Heart right ventricle (tissue), 16 donors: ENCODE measurements at regions not wholly inside any gene's neighbourhood (a gene's known extent, or its start where the extent isn't known, plus 50 kb on each side); places are given as distances from the start of the nearest gene placed in this dataset.
"Not testable (repeated sequence)": the region's sequence is repeated elsewhere in the genome, so short reads cannot be mapped to it uniquely, and the experiment has no call there.

Source experiments
- ATAC-seq, 8 donors: fragments of 200-7000 bp; cut with Tn5 transposase; one replicate each; pipeline ENCODE4 v1.9.1; 2020; ENCODE audit warnings: mild to moderate bottlenecking in 8 of 8, moderate library complexity in 8 of 8, moderate number of reproducible peaks in 1 of 8
- DNase-seq, 2 donors: peaks; one replicate each; pipeline ENCODE4 v3.0.0-alpha.2; 2020
- H3K27ac ChIP-seq, 10 donors: fragments of 200-600 bp; sonication (generic) in 2 of 10; one replicate each; pipeline versions ENCODE4 v1.5.0 to v1.8.0; 2020 to 2022; ENCODE audit warnings: mild to moderate bottlenecking in 3 of 10
- H3K27me3 ChIP-seq, 7 donors: fragments of 200-600 bp; one replicate each; pipeline ENCODE4 v1.8.0; 2021 to 2022; ENCODE audit warnings: mild to moderate bottlenecking in 2 of 7
- H3K36me3 ChIP-seq, 9 donors: fragments of 200-600 bp; sonication (generic) in 1 of 9; one replicate each; pipeline versions ENCODE4 v1.5.0 to v1.8.0; 2020 to 2022; ENCODE audit warnings: mild to moderate bottlenecking in 2 of 9
- H3K4me1 ChIP-seq, 9 donors: fragments of 200-600 bp; sonication (generic) in 1 of 9; one replicate each; pipeline versions ENCODE4 v1.5.0 to v1.8.0; 2020 to 2022; ENCODE audit warnings: mild to moderate bottlenecking in 4 of 9
- H3K4me3 ChIP-seq, 10 donors: fragments of 200-600 bp; sonication (generic) in 2 of 10; one replicate each; pipeline versions ENCODE4 v1.5.0 to v1.8.0; 2020 to 2022; ENCODE audit warnings: mild to moderate bottlenecking in 7 of 10, moderate library complexity in 2 of 10
- H3K9me3 ChIP-seq, 11 donors: fragments of 200-600 bp in 10 of 11; sonication (generic) in 2 of 11; one replicate each; pipeline versions ENCODE4 v1.5.0 to v1.8.0; 2013 to 2022; ENCODE audit warnings: mild to moderate bottlenecking in 2 of 11, control low read depth in 1 of 11, moderate library complexity in 1 of 11
- WGBS, 2 donors: extraction: QIAGEN DNeasy Blood & Tissue Kit; methylation state at CpG; one replicate each; pipeline ENCODE4 v1.1.7; 2013; ENCODE audit warnings: inconsistent platforms in 1 of 2; 5-methylcytosine and 5-hydroxymethylcytosine counted together
- intact Hi-C, 10 donors: fragments of 100-400 bp; cut with DNase I; formaldehyde crosslinking; loops; one replicate each; pipeline versions ENCODE4 v1.11.1 to v1.14.2; 2022
- TF ChIP-seq, protein P1 (sequence below), 9 donors: fragments of 200-600 bp; sonication (generic) in 2 of 9; IDR thresholded peaks; one replicate each; pipeline versions ENCODE4 v1.5.0 to v1.8.0; 2021 to 2022; ENCODE audit warnings: antibody characterized with exemption in 9 of 9, mild to moderate bottlenecking in 5 of 9, moderate library complexity in 1 of 9
- donor health status: Arrhythmogenic right ventricular cardiomyopathy.
- donor health status: ischemic (EF 13 %, LVEDD 7.1; RV severe dilation, severe dysfunction).
- donor health status: healthy with polysubstance abuse.
- donor health status: DM: no; HTN: yes; CAD: no.
- donor health status: DM: no; HTN: no; CAD: no.
- donor health status: ischemic (EF 25% LVEDD 6.9; RV normal size, moderate dysfunction).
- donor health status: ischemic (EF 25% LVEDD 5.7; RV mildly dilated, moderate dysfunction).
- donor health status: healthy.
- donor health status: DM: yes; HTN: yes; CAD: no.
- donor health status: Ischemic cardiomyopathy.
- donor health status: ischemic (EF 35%, LVEDD 5.7; RV mildly dilated, moderate dysfunction).
- donor health status: nonischemic (EF 11% LVEDD 7.7; RV severe dilation, severe dysfunction).
- donor health status: DM: yes; HTN: yes; CAD: no.
- donor health status: PGD.
- donor health status: ischemic (EF 29% LVEDD 5.4; RV normal size, mild dysfunction).
- donor health status: nonischemic (EF 23%, LVEDD 6.1; RV moderate dilation, normal function).

DNA sequence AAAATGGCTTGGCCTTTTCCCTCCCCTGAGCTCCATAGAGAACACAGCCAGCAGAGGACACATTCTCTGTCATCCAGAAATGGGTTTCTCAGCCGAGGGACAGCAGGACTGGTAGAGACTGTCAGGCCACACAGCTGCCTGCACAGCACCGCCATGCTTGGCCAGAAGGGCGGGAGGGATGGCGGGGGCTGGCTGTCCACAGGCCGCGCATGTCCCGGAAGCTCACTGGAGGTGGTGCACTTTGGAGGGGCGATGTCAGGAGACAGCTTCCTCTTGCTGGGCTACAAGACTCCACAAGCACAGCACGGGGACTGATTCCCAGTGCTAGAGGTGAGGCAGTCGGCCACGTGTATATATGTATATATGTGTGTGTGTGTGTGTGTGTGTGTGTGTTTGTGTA, 125.3 kb downstream of the GOLGA6L4 start:
- H3K9me3 ChIP-seq, H3K36me3 ChIP-seq, intact Hi-C loops, H3K4me1 ChIP-seq, H3K27me3 ChIP-seq, H3K27ac ChIP-seq, H3K4me3 ChIP-seq, ATAC-seq, DNase-seq: not testable (repeated sequence)
- 93% methylated on average over 3 of the region's 11 CpGs; no CpG with 5 or more reads in 1 of the 2 donors for WGBS, 2 donors

DNA sequence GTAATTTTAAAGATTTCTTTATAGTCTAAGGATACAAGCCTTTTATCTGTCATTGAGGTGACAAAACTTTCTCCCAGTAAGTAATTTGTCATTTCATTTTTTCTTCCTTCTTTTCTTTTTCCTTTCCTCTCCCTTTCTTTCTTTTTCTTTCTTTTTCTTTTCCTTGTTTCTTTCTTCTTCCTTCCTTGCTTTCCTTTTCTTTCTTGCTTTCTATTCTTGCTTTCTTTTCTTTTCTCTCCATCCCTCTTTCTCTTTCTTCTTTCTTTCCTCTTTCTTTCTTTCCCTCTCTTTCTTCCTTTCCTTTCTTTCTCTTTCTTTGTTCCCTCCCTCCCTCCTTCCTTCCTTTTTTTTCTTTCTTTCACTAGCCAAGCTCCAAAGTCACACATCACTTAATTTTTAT, 148.8 kb downstream of the GOLGA6L4 start:
- H3K4me3 ChIP-seq, intact Hi-C loops, H3K36me3 ChIP-seq, H3K4me1 ChIP-seq, DNase-seq, H3K9me3 ChIP-seq, H3K27ac ChIP-seq, ATAC-seq: not testable (repeated sequence)
- peaks cover 0 to 17% (median 4%) of the 10 kb centered on the region in 7 donors for H3K27me3 ChIP-seq

DNA sequence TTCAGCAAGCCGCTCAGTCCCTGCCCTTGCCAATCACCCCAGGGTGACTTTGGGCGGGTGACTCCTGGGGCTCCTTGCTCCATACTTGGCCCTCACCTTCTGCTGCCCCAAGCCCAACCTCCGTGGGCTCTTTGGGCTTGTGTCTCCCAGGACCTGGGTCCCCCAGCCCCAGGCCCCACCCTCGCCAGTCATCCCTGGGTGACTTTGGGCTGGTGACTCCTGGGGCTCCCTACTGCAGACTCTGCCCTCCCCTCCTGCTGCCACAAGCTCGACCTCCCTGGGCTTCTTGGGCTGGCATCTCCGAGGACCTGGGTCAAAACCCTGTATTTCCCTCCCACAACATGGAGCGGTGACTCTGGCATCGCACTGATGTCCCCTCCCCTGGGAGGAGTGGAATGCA, 151.5 kb downstream of the GOLGA6L4 start:
- Histone ChIP-seq H3K4me1 (no peaks in the 10 kb centered on the region), H3K27me3 (peaks cover 0 to 17% (median 4%) of the 10 kb centered on the region in 7 donors), H3K9me3 (peaks cover 0 to 9% (median 0%) of the 10 kb centered on the region in 11 donors), H3K36me3 (no peaks in the 10 kb centered on the region), H3K27ac (no peak overlapping the region), H3K4me3 (no peak overlapping the region)
- intact Hi-C loops = no loop called here
- 56 to 57% methylated on average over 8 of the region's 8 CpGs for WGBS, 2 donors
- TF ChIP-seq, protein P1, sequence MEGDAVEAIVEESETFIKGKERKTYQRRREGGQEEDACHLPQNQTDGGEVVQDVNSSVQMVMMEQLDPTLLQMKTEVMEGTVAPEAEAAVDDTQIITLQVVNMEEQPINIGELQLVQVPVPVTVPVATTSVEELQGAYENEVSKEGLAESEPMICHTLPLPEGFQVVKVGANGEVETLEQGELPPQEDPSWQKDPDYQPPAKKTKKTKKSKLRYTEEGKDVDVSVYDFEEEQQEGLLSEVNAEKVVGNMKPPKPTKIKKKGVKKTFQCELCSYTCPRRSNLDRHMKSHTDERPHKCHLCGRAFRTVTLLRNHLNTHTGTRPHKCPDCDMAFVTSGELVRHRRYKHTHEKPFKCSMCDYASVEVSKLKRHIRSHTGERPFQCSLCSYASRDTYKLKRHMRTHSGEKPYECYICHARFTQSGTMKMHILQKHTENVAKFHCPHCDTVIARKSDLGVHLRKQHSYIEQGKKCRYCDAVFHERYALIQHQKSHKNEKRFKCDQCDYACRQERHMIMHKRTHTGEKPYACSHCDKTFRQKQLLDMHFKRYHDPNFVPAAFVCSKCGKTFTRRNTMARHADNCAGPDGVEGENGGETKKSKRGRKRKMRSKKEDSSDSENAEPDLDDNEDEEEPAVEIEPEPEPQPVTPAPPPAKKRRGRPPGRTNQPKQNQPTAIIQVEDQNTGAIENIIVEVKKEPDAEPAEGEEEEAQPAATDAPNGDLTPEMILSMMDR (IDR thresholded peaks at IDR 0.05) = no peak
- peak in 1 of 2 donors; percentile 2 for DNase-seq
- no peak for ATAC-seq

DNA sequence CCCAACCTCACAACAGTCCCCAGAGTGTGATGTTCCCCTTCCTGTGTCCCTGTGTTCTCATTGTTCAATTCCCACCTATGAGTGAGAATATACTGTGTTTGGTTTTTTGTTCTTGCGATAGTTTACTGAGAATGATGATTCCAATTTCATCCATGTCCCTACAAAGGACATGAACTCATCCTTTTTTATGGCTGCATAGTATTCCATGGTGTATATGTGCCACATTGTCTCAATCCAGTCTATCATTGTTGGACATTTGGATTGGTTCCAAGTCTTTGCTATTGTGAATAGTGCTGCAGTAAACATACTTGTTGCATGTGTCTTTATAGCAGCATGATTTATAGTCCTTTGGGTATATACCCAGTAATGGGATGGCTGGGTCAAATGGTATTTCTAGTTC, 152.6 kb downstream of the GOLGA6L4 start:
- H3K4me1 ChIP-seq, H3K36me3 ChIP-seq, ATAC-seq, H3K9me3 ChIP-seq, H3K27ac ChIP-seq, intact Hi-C loops, DNase-seq, H3K4me3 ChIP-seq: not testable (repeated sequence)
- WGBS, 2 donors = 77 to 93% methylated on average over 1 of the region's 1 CpG
- H3K27me3 ChIP-seq = peaks cover 0 to 17% (median 4%) of the 10 kb centered on the region in 7 donors

DNA sequence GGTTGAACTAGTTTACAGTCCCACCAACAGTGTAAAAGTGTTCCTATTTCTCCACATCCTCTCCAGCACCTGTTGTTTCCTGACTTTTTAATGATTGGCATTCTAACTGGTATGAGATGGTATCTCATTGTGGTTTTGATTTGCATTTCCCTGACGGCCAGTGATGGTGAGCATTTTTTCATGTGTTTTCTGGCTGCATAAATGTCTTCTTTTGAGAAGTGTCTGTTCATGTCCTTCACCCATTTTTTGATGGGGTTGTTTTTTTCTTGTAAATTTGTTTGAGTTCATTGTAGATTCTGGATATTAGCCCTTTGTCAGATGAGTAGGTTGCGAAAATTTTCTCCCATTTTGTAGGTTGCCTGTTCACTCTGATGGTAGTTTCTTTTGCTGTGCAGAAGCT, 153.1 kb downstream of the GOLGA6L4 start:
- intact Hi-C loops, DNase-seq, ATAC-seq, H3K9me3 ChIP-seq, H3K36me3 ChIP-seq, H3K4me3 ChIP-seq, H3K4me1 ChIP-seq, H3K27ac ChIP-seq: not testable (repeated sequence)
- H3K27me3 ChIP-seq = peaks cover 0 to 17% (median 4%) of the 10 kb centered on the region in 7 donors
- 51 to 64% methylated on average over 1 of the region's 2 CpGs for WGBS, 2 donors

DNA sequence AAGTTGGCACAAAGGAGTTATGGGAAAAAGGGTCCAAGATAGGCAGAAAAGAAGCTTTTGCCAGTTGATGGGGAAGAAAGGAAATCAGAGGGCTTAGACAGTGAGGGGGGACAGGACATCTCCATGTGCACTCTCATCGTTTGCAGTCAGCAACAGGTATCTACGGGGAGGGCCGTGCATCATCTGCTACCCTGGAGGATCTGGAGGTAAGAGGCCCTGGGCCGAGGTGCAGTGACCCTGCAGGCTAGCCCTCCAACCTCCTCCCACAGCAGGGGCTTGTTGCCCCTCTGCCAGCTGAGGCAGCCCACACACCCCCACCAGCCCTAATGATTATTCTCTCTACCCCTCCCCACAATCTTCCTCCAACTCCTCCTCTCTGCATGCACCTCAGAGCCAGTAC, 154.8 kb downstream of the GOLGA6L4 start:
- H3K4me3 ChIP-seq, H3K27ac ChIP-seq, intact Hi-C loops, H3K4me1 ChIP-seq, H3K9me3 ChIP-seq, H3K36me3 ChIP-seq, ATAC-seq: not testable (repeated sequence)
- WGBS, 2 donors = 53 to 62% methylated on average over 4 of the region's 4 CpGs
- H3K27me3 ChIP-seq = peaks cover 0 to 11% (median 0%) of the 10 kb centered on the region in 7 donors
- DNase-seq = peak in 1 of 2 donors; percentile 1

DNA sequence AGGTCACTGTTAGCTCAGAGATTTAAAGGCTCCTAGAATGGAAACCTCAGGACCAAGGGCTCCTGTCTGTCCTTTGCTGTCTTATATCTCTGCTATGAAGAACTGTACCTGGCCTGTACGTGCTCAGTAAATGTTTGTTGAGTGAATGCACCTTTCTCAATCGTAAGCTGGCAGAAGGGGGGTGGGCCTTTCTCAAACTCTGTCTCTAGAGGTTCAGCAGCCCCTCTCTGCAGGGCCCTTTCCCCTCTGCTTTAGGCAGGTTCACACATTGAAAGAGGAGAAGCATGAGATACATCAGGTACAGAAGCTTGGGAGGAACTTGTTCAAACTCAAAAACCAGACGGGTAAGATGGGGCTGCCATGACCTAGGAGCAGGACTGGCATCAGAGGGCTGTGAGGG, 155.6 kb downstream of the GOLGA6L4 start:
- H3K4me1 ChIP-seq = no peaks in the 10 kb centered on the region
- H3K27ac ChIP-seq = no peak overlapping the region
- no peaks in the 10 kb centered on the region for H3K36me3 ChIP-seq
- peaks cover 0 to 11% (median 0%) of the 10 kb centered on the region in 7 donors for H3K27me3 ChIP-seq
- 67% methylated on average over 3 of the region's 3 CpGs for WGBS, 2 donors
- intact Hi-C loops = no loop called here
- H3K9me3 ChIP-seq = peaks cover 0 to 9% (median 0%) of the 10 kb centered on the region in 11 donors
- TF ChIP-seq, protein P1 (IDR thresholded peaks at IDR 0.05) = no peak
- no peak overlapping the region for H3K4me3 ChIP-seq
- DNase-seq = peak in 1 of 2 donors; percentile 1
- no peak for ATAC-seq

DNA sequence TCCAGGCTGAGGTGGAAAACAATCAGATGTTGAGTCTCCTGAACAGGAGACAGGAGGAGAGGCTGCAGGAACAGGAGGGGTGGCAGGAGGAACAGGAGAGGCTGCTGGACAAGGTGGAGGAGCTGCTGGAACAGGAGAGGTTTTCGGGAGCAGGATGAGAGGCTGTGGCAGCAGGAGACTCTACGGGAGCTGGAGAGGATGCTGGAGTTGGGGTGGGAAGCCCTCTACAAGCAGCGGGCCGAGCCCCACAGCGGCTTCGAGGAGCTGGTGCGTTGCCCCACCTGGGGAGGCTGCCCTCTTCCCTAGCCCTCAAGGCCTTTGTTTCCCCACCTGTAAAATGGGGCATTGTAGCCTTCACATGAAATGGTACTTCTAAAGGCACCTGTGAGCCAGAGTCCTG, 156.4 kb downstream of the GOLGA6L4 start:
- H3K27me3 ChIP-seq, H3K36me3 ChIP-seq, ATAC-seq, H3K4me3 ChIP-seq, H3K9me3 ChIP-seq, intact Hi-C loops, H3K27ac ChIP-seq, H3K4me1 ChIP-seq: not testable (repeated sequence)
- peak in 1 of 2 donors; percentile 1 for DNase-seq
- WGBS, 2 donors = 88 to 91% methylated on average over 7 of the region's 7 CpGs

DNA sequence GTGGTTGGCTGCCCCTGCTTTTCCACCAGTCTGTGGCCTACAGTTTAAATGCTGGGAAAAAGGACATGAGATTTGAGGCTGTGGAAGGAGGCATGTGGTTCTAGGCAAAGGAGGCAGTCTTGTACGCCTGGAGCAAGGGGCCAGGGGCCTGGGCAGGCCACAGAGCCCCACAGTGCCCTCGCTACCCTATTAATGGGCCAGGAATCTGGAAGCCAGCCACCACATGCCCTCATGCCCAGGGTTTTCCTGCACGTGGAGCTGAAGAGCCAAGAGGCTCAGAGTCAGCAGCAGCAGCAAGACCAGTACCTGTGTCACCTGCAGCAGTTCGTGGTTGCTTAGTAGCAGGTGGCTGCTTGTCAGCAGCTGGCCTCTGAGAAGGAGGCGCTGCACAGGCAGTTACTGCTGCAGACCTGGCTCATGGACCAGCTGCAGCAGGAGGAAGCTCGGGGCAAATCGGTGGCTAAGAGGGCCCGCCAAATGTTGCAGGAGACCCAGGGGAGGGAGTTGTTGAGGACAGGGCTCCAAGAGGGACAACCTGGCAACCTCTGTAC, 157.9 kb downstream of the GOLGA6L4 start:
- H3K27me3 ChIP-seq, H3K4me3 ChIP-seq, H3K27ac ChIP-seq, intact Hi-C loops, H3K9me3 ChIP-seq, H3K36me3 ChIP-seq, H3K4me1 ChIP-seq: not testable (repeated sequence)
- DNase-seq = peak in 1 of 2 donors; percentile 1
- WGBS, 2 donors = 69 to 74% methylated on average over 8 of the region's 8 CpGs
- ATAC-seq = peak in 3 of 8 donors; percentile 18 to 47 (median 44)

DNA sequence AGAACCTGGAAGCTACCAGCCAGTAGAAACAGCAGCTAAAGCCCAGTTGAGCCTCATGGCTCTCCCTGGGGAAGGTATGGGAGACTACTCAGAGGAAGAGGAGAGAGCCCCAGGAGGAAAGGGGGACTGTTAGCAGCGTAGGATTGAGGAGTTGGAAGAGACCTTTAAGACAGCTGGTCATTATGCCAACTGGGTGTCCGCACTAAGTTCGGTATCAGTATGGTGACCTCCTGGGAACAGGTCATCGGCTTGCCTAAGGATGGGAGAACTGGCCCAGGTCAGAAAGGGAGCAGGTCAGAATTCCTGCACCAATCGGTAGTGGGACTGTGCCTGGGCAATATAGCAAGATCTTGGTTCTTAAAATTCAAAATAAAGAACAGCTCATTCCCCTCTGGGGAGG, 158.4 kb downstream of the GOLGA6L4 start:
- H3K4me1 ChIP-seq, H3K27ac ChIP-seq, H3K27me3 ChIP-seq, H3K4me3 ChIP-seq, intact Hi-C loops, H3K9me3 ChIP-seq, H3K36me3 ChIP-seq, ATAC-seq: not testable (repeated sequence)
- DNase-seq = peak in 1 of 2 donors; percentile 1
- 87 to 93% methylated on average over 4 of the region's 5 CpGs for WGBS, 2 donors
